Mammary epithelial cell (primary cell): ENCODE measurements at regions not wholly inside any gene's neighbourhood (a gene's known extent, or its start where the extent isn't known, plus 50 kb on each side); places are given as distances from the start of the nearest gene placed in this dataset.

ENCODE experiments used
- EZH2 ChIP-seq: IDR thresholded peaks from 2 replicates; pipeline ENCODE4 v1.6.1; 2012; ENCODE audit warnings: low read length, inconsistent platforms, borderline replicate concordance
- TF ChIP-seq, protein P1 (sequence below), 2 donors: IDR thresholded peaks in 1 of 2; conservative IDR thresholded peaks in 1 of 2; 2 replicates each; pipeline ENCODE4 v1.5.1; 2011 to 2012; ENCODE audit warnings: inconsistent platforms in 2 of 2, low read length in 2 of 2, mild to moderate bottlenecking in 2 of 2, control low read depth in 1 of 2, low read depth in 1 of 2; ENCODE audit not compliant: insufficient read depth in 1 of 2; ENCODE audit errors: extremely low read depth in 1 of 2

DNA sequence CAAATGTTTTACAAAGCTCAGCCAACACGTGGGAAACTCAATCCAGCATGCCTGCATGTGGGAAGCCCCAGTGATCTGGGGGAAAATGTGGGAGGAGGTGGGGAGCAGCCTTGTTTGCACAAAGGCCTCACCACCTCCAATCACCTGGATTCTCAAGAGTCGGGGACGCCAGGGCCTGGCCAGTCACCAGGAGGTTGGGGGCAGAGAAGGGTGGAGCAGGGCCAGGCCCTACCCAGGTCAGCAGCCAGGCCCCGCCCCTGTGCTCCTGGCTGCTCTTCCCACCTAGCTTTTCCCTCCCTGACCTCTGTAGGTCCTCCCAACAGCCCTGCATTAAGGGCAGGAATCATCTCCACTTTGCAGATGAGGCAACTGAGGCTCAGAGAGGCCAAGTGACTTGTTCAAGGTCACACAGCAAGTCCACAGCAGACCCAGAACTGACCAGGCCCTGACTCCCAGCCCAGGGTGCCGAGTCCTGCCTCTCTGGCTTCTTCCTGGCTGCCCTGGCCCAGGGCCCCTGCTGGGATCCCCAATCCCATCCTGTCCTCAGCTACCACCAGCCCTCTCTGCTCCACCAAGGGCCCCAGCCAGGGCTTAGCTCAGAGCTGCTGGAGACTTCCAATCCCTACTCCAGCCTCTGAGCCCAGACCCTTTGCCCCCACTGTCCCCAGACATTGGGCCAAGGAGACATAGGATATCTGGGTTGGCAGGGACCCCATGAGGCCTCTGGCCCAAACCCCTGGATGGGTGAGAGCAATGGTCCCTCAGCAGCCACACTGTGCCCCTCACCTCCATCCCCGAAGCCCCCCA, 508.6 kb downstream of the PTPRU start:
- TF ChIP-seq, protein P1, sequence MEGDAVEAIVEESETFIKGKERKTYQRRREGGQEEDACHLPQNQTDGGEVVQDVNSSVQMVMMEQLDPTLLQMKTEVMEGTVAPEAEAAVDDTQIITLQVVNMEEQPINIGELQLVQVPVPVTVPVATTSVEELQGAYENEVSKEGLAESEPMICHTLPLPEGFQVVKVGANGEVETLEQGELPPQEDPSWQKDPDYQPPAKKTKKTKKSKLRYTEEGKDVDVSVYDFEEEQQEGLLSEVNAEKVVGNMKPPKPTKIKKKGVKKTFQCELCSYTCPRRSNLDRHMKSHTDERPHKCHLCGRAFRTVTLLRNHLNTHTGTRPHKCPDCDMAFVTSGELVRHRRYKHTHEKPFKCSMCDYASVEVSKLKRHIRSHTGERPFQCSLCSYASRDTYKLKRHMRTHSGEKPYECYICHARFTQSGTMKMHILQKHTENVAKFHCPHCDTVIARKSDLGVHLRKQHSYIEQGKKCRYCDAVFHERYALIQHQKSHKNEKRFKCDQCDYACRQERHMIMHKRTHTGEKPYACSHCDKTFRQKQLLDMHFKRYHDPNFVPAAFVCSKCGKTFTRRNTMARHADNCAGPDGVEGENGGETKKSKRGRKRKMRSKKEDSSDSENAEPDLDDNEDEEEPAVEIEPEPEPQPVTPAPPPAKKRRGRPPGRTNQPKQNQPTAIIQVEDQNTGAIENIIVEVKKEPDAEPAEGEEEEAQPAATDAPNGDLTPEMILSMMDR (conservative IDR thresholded peaks at IDR 0.05 in 1 of 2, IDR thresholded peaks at IDR 0.05 in 1 of 2; ENCODE audit: extremely low read depth in 1 of 2, insufficient read depth in 1 of 2, low read depth in 1 of 2, low read length in 2 of 2) = no peak
- TF ChIP-seq EZH2 = no peak
